GM12878 (cell line): ENCODE measurements at regions not wholly inside any gene's neighbourhood (a gene's known extent, or its start where the extent isn't known, plus 50 kb on each side); places are given as distances from the start of the nearest gene placed in this dataset.

ENCODE experiments used
- ATAC-seq: fragments of 200-7000 bp; cut with Tn5 transposase; 3 replicates; pipeline ENCODE4 v1.9.1; 2020; ENCODE audit warnings: mild to moderate bottlenecking, moderate library complexity
- BruUV-seq: library from RNA; stranded (reverse); fragments of 400-500 nt; replicated peaks from 2 replicates; lab custom pipeline; 2021; lab: Mats Ljungman, UMichigan
- CTCF ChIA-PET: fragments of 300-600 bp; sonication (Branson Sonifier 250); formaldehyde crosslinking; extraction: SDS; loops from one replicate; lab custom pipeline; 2021; ENCODE audit warnings: inconsistent platforms; lab: Yijun Ruan, JAX
- POLR2A ChIA-PET: fragments of 350-600 bp; formaldehyde crosslinking; extraction: SDS; loops from one replicate; lab custom pipeline; 2021; ENCODE audit warnings: inconsistent platforms; lab: Charles Lee
- RAD21 ChIA-PET: fragments of 300-600 bp; sonication (Branson Sonifier 250); formaldehyde crosslinking; loops from one replicate; lab custom pipeline; 2023; ENCODE audit warnings: antibody characterized with exemption; ENCODE audit not compliant: unreplicated experiment; lab: Charles Lee
- SMC1A ChIA-PET: fragments of 300-600 bp; sonication (Branson Sonifier 250); formaldehyde crosslinking; loops from one replicate; lab custom pipeline; 2023; ENCODE audit not compliant: unreplicated experiment, uncharacterized antibody; lab: Charles Lee
- DNase-seq: peaks from one replicate; pipeline ENCODE4 v3.0.0-alpha.2; 2011; ENCODE audit warnings: low read depth, low spot score
- FAIRE-seq: peaks from 3 replicates; lab custom pipeline; 2011; peaks lifted over from hg19 to GRCh38; lab: Jason Lieb, UNC
- H2AFZ ChIP-seq: 2 replicates; pipeline ENCODE4 v1.6.0; 2011; ENCODE audit warnings: low read depth, low read length, control low read depth; ENCODE audit not compliant: control insufficient read depth
- H3K27ac ChIP-seq: 2 replicates; pipeline ENCODE4 v1.5.1; 2011; ENCODE audit warnings: control low read depth; ENCODE audit not compliant: control insufficient read depth, insufficient read depth
- H3K27me3 ChIP-seq, 2 experiments: replicated peaks in 1 of 2; 2 replicates each; pipeline versions ENCODE4 v1.6.0 to v1.6.1; 2011; ENCODE audit warnings: low read length in 1 of 2; ENCODE audit not compliant: control insufficient read depth in 2 of 2, insufficient read depth in 2 of 2
- H3K36me3 ChIP-seq, 2 experiments: 2 replicates each; pipeline ENCODE4 v1.5.1; 2011; ENCODE audit warnings: low read length in 1 of 2; ENCODE audit not compliant: control insufficient read depth in 2 of 2, insufficient read depth in 2 of 2
- H3K4me1 ChIP-seq: 2 replicates; pipeline ENCODE4 v1.6.1; 2011; ENCODE audit warnings: mild to moderate bottlenecking, low read length, moderate library complexity, mixed read lengths; ENCODE audit not compliant: control insufficient read depth, insufficient read depth
- H3K4me2 ChIP-seq: 2 replicates; pipeline ENCODE4 v1.6.0; 2011; ENCODE audit warnings: control low read depth; ENCODE audit not compliant: control insufficient read depth, insufficient read depth
- H3K4me3 ChIP-seq: fragments of 200-600 bp; sonication (generic); 2 replicates; pipeline ENCODE4 v1.5.1; 2016
- H3K79me2 ChIP-seq: 2 replicates; pipeline ENCODE4 v1.6.0; 2011; ENCODE audit warnings: low read length; ENCODE audit not compliant: control insufficient read depth, insufficient read depth
- H3K9ac ChIP-seq: 2 replicates; pipeline ENCODE4 v1.8.0; 2011; ENCODE audit warnings: low read length, control low read depth, mixed read lengths; ENCODE audit not compliant: control insufficient read depth, insufficient read depth
- H3K9me3 ChIP-seq: replicated peaks from 3 replicates; pipeline ENCODE4 v1.5.1; 2011; ENCODE audit warnings: mild to moderate bottlenecking, low read length; ENCODE audit not compliant: control insufficient read depth, insufficient read depth
- H4K20me1 ChIP-seq: 2 replicates; pipeline ENCODE4 v1.6.0; 2011; ENCODE audit not compliant: control insufficient read depth, insufficient read depth
- CBFB ChIP-seq: IDR thresholded peaks from 2 replicates; pipeline ENCODE4 v1.6.1; 2016; ENCODE audit warnings: antibody characterized with exemption, low read depth
- CHD4 ChIP-seq: fragments of 200-600 bp; sonication (generic); IDR thresholded peaks from 2 replicates; pipeline ENCODE4 v1.6.1; 2016; ENCODE audit warnings: mild to moderate bottlenecking
- E4F1 ChIP-seq: fragments of 450-650 bp; IDR thresholded peaks from 2 replicates; pipeline ENCODE4 v1.6.1; 2018; ENCODE audit warnings: borderline replicate concordance, mild to moderate bottlenecking; ENCODE audit not compliant: partially characterized antibody
- EED ChIP-seq: sonication (generic); IDR thresholded peaks from 2 replicates; pipeline ENCODE4 v1.6.1; 2016; ENCODE audit warnings: antibody characterized with exemption, low read depth
- HSF1 ChIP-seq: fragments of 150-350 bp; IDR thresholded peaks from 2 replicates; pipeline ENCODE4 v1.6.1; 2014; ENCODE audit warnings: mild to moderate bottlenecking, low read depth, low read length
- IRF5 ChIP-seq: fragments of 450-650 bp; IDR thresholded peaks from 2 replicates; pipeline ENCODE4 v1.6.1; 2017; ENCODE audit warnings: borderline replicate concordance
- MLLT1 ChIP-seq: fragments of 450-650 bp; IDR thresholded peaks from 2 replicates; pipeline ENCODE4 v1.6.1; 2016; ENCODE audit warnings: mild to moderate bottlenecking
- MXI1 ChIP-seq: fragments of 150-350 bp; IDR thresholded peaks from 2 replicates; pipeline ENCODE4 v1.6.1; 2011; ENCODE audit warnings: low read depth, mild to moderate bottlenecking, inconsistent platforms, low read length, improper control_type of control experiment
- NRF1 ChIP-seq: conservative IDR thresholded peaks from 2 replicates; pipeline ENCODE4 v1.6.1; 2011; ENCODE audit warnings: mild to moderate bottlenecking, low read depth, low read length, improper control_type of control experiment
- POLR2AphosphoS5 ChIP-seq: IDR thresholded peaks from 2 replicates; pipeline ENCODE4 v1.6.1; 2011; ENCODE audit warnings: mild to moderate bottlenecking, low read length, inconsistent platforms
- POU2F2 ChIP-seq: IDR thresholded peaks from 3 replicates; pipeline ENCODE4 v1.6.1; 2011; ENCODE audit warnings: low read depth, mild to moderate bottlenecking, low read length, borderline replicate concordance
- SIN3A ChIP-seq: IDR thresholded peaks from 2 replicates; pipeline ENCODE4 v1.6.1; 2012; ENCODE audit warnings: low read depth, low read length, improper control_type of control experiment
- STAT1 ChIP-seq: fragments of 450-650 bp; conservative IDR thresholded peaks from 2 replicates; pipeline ENCODE4 v1.6.1; 2014; ENCODE audit warnings: antibody characterized with exemption, mild to moderate bottlenecking
- SUZ12 ChIP-seq: fragments of 200-600 bp; sonication (generic); IDR thresholded peaks from one replicate; pipeline ENCODE4 v1.6.1; 2018; ENCODE audit warnings: antibody characterized with exemption, mild to moderate bottlenecking; ENCODE audit not compliant: unreplicated experiment
- TAF1 ChIP-seq: IDR thresholded peaks from 2 replicates; pipeline ENCODE4 v1.6.1; 2011; ENCODE audit warnings: mild to moderate bottlenecking, low read depth, low read length, borderline replicate concordance
- TCF7 ChIP-seq: IDR thresholded peaks from 2 replicates; pipeline ENCODE4 v1.6.1; 2014; ENCODE audit warnings: antibody characterized with exemption, borderline replicate concordance
- WRNIP1 ChIP-seq: IDR thresholded peaks from 2 replicates; pipeline ENCODE4 v1.6.1; 2011; ENCODE audit warnings: low read depth, low read length, improper control_type of control experiment, borderline replicate concordance
- WGBS: methylation state at CpG from one replicate; pipeline ENCODE4 v1.1.6; 2016; ENCODE audit warnings: low lambda C conversion rate; ENCODE audit not compliant: insufficient replicate concordance, insufficient coverage; ENCODE audit errors: missing lambda C conversion rate; 5-methylcytosine and 5-hydroxymethylcytosine counted together
- in situ Hi-C: fragments of 300-500 bp; cut with MboI; formaldehyde crosslinking; loops from 9 replicates; pipeline ENCODE4 v1.14.3; 2018; ENCODE audit warnings: mixed read lengths
- intact Hi-C: fragments of 100-400 bp; cut with micrococcal nuclease; formaldehyde crosslinking; loops from one replicate; pipeline ENCODE4 v1.14.2; 2022; ENCODE audit not compliant: unreplicated experiment

GRCh38 chrX:39725928-39726619, 371.7 kb downstream of the BCOR start:
- ATAC-seq (no peak), FAIRE-seq (no peak), DNase-seq (no peak)
- Histone ChIP-seq H3K36me3 (no peaks in the 10 kb centered on the region), H3K9ac (no peak overlapping the region), H3K4me3 (no peak overlapping the region), H3K4me1 (no peaks in the 10 kb centered on the region), H3K79me2 (no peaks in the 10 kb centered on the region), H4K20me1 (no peaks in the 10 kb centered on the region), H3K27ac (no peak overlapping the region), H3K4me2 (no peak overlapping the region), H3K9me3 (no peaks in the 10 kb centered on the region; the same call in 2 of the 3 replicates), H2AFZ (no peak overlapping the region), H3K27me3 (peaks cover 0 to 5% of the 10 kb centered on the region in 2 experiments; a peak in 2 of 4 replicates)
- WGBS, result 39% methylated on average over 13 of the region's 13 CpGs
- intact Hi-C loops, result no loop called here
- TF ChIP-seq CBFB (no peak), MXI1 (no peak), TAF1 (no peak), MLLT1 (no peak), TCF7 (no peak), HSF1 (no peak), SUZ12 (no peak), WRNIP1 (no peak), STAT1 (no peak), CHD4 (no peak), IRF5 (no peak), POU2F2 (no peak), SIN3A (no peak), POLR2AphosphoS5 (no peak), NRF1 (no peak), EED (no peak), E4F1 (no peak)
- ChIA-PET CTCF (no interaction called here), RAD21 (no interaction called here), SMC1A (interaction anchor here (1.2 kb wide), 1 partner anchor 26 kb away, joined by 5 read pairs; no protein-coding TSS in a partner anchor), POLR2A (no interaction called here)
- no TSS peak for BruUV-seq
- in situ Hi-C loops, result no loop called here
